ENCODE measurements at regions not wholly inside any gene's neighbourhood (a gene's known extent, or its start where the extent isn't known, plus 50 kb on each side); places are given as distances from the start of the nearest gene placed in this dataset.

DNA sequence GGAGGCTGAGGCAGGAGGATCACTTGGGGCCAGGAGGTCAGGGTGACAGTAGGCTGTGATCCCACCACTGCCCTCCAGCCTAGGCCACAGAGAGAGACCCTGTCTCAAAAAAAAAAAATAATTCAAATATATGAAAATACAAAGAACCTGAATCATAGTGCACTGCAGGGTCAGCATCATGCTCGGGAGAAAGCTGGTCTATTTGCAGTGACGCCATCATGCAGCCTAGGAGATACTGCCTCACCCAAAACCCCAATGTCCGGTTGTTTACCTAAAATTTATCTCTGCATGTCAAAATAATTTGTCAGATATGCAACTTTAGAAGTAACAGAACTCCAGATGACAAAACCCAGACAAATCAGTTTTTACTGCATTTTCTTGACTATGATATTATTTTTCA is 61.5 kb upstream of the ALKAL2 start:
- H3K27ac Mint-ChIP-seq: no peak overlapping the region
- no peak for ATAC-seq (ENCODE audit: poor library complexity)

DNA sequence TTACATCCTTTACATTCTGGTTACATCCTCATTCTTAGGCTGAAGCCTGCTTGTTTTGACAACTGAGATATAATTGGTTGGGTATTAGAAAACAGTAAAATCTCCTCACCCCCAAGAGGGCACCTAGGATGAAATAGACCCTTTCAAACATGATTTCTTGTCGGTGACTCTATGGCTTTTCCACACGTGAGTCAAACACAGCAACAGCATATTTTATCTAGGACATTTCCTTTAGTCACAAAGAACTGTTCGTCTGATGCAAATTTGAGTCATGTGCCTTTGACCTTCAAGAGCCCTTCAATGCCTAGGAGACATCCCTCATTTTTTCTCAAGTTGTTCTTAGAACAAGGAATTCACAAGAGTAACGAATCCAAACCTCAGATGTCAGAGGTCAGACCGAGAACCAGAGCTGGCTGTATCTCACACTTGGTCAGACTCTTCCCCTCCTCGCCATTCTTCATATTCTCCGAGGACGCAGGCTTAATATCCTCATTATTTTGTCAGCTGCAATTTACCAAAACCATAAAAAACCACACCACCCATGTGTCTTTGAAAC is 60.5 kb upstream of the ALKAL2 start:
- ATAC-seq (ENCODE audit: poor library complexity) (no peak), DNase-seq (no peak)
- Histone ChIP-seq H3K36me3 (ENCODE audit: insufficient read depth, low read length) (no peaks in the 10 kb centered on the region), H3K27me3 (ENCODE audit: control insufficient read depth in 1 of 2, insufficient read depth in 2 of 2, low read length in 2 of 2) (peaks cover 3 to 11% of the 10 kb centered on the region in 2 experiments), H3K4me3 (ENCODE audit: low read length) (no peak overlapping the region), H3K4me1 (ENCODE audit: insufficient read depth, low read length) (no peaks in the 10 kb centered on the region), H3K9me3 (ENCODE audit: control insufficient read depth in 1 of 2, insufficient read depth in 1 of 2, low read length in 2 of 2) (no peaks in the 10 kb centered on the region), H3K27ac (ENCODE audit: low read depth in 1 of 2, low read length in 2 of 2) (no peak overlapping the region)
- ChIA-PET CTCF (no interaction called here), POLR2A (no interaction called here)
- Mint-ChIP-seq H3K4me1 (ENCODE audit: low read depth) (no peaks in the 10 kb centered on the region), H3K27me3 (peaks cover 26% of the 10 kb centered on the region), H3K36me3 (ENCODE audit: low read depth) (no peaks in the 10 kb centered on the region), H3K27ac (no peak overlapping the region), H3K4me3 (no peak overlapping the region), H3K9me3 (no peaks in the 10 kb centered on the region)
- TF ChIP-seq, protein P1, sequence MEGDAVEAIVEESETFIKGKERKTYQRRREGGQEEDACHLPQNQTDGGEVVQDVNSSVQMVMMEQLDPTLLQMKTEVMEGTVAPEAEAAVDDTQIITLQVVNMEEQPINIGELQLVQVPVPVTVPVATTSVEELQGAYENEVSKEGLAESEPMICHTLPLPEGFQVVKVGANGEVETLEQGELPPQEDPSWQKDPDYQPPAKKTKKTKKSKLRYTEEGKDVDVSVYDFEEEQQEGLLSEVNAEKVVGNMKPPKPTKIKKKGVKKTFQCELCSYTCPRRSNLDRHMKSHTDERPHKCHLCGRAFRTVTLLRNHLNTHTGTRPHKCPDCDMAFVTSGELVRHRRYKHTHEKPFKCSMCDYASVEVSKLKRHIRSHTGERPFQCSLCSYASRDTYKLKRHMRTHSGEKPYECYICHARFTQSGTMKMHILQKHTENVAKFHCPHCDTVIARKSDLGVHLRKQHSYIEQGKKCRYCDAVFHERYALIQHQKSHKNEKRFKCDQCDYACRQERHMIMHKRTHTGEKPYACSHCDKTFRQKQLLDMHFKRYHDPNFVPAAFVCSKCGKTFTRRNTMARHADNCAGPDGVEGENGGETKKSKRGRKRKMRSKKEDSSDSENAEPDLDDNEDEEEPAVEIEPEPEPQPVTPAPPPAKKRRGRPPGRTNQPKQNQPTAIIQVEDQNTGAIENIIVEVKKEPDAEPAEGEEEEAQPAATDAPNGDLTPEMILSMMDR (IDR thresholded peaks at IDR 0.05): no peak
- intact Hi-C loops (cut with DNase I, micrococcal nuclease): no loop called here

More for the DNA sequence above, 61.5 kb upstream of the ALKAL2 start:
- Histone ChIP-seq H3K36me3 (ENCODE audit: insufficient read depth, low read length) (no peaks in the 10 kb centered on the region), H3K9me3 (ENCODE audit: control insufficient read depth in 1 of 2, insufficient read depth in 1 of 2, low read length in 2 of 2) (no peaks in the 10 kb centered on the region), H3K27me3 (ENCODE audit: control insufficient read depth in 1 of 2, insufficient read depth in 2 of 2, low read length in 2 of 2) (peaks cover 3 to 11% of the 10 kb centered on the region in 2 experiments), H3K4me3 (ENCODE audit: low read length) (no peak overlapping the region), H3K27ac (ENCODE audit: low read depth in 1 of 2, low read length in 2 of 2) (no peak overlapping the region), H3K4me1 (ENCODE audit: insufficient read depth, low read length) (no peaks in the 10 kb centered on the region)
- Mint-ChIP-seq H3K27me3 (peaks cover 34% of the 10 kb centered on the region), H3K9me3 (no peaks in the 10 kb centered on the region), H3K4me3 (no peak overlapping the region), H3K4me1 (ENCODE audit: low read depth) (no peaks in the 10 kb centered on the region), H3K36me3 (ENCODE audit: low read depth) (no peaks in the 10 kb centered on the region)
- TF ChIP-seq, protein P1 (IDR thresholded peaks at IDR 0.05): no peak
- DNase-seq: no peak
- POLR2A ChIA-PET: no interaction called here
- intact Hi-C loops (cut with DNase I, micrococcal nuclease): no loop called here
- CTCF ChIA-PET: no interaction called here

DNA sequence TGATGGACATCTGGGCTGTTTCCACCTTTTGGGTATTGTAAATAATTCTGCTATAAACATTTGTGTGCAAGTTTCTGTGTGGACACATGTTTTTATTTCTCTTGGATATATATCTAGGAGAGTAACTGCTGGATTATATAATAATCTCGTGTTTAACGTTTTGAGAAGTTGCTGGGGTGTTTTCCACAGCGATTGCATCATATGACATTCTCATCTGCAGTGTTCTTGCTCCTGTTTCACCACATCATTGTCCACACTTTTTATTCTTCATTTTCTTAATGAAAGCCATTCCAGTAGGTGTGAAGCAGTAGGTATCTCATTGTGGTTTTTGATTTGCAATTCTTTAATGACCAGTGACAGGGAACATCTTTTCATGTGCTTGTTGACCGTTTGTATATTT is 56.9 kb upstream of the ALKAL2 start:
- ChIA-PET POLR2A (no interaction called here), CTCF (no interaction called here)
- Histone ChIP-seq H3K27ac (ENCODE audit: low read depth in 1 of 2, low read length in 2 of 2) (no peak overlapping the region), H3K27me3 (ENCODE audit: control insufficient read depth in 1 of 2, insufficient read depth in 2 of 2, low read length in 2 of 2) (peaks cover 0 to 11% of the 10 kb centered on the region in 2 experiments), H3K4me1 (ENCODE audit: insufficient read depth, low read length) (no peaks in the 10 kb centered on the region), H3K9me3 (ENCODE audit: control insufficient read depth in 1 of 2, insufficient read depth in 1 of 2, low read length in 2 of 2) (peaks cover 0 to 5% of the 10 kb centered on the region in 2 experiments), H3K36me3 (ENCODE audit: insufficient read depth, low read length) (no peaks in the 10 kb centered on the region), H3K4me3 (ENCODE audit: low read length) (no peak overlapping the region)
- intact Hi-C loops (cut with DNase I, micrococcal nuclease): no loop called here
- Mint-ChIP-seq H3K36me3 (ENCODE audit: low read depth) (no peaks in the 10 kb centered on the region), H3K9me3 (no peaks in the 10 kb centered on the region), H3K27ac (no peak overlapping the region), H3K4me3 (no peak overlapping the region), H3K4me1 (ENCODE audit: low read depth) (no peaks in the 10 kb centered on the region), H3K27me3 (peaks cover 43% of the 10 kb centered on the region)
- DNase-seq: no peak
- ATAC-seq (ENCODE audit: poor library complexity): no peak
- TF ChIP-seq, protein P1 (IDR thresholded peaks at IDR 0.05): no peak

All from CD4-positive, alpha-beta T cell (primary cell).